ENCODE measurements at regions not wholly inside any gene's neighbourhood (a gene's known extent, or its start where the extent isn't known, plus 50 kb on each side); places are given as distances from the start of the nearest gene placed in this dataset.
A peak's percentile ranks its signal among the peaks of the same experiment; 100 is the strongest.

- peak; percentile 56; the same call in 1 of the 2 replicates for TF ChIP-seq ZMYM3 (CRISPR knock-in tag; IDR thresholded peaks at IDR 0.05)
- peak; percentile 81 for TF ChIP-seq FOXA3 (CRISPR knock-in tag; IDR thresholded peaks at IDR 0.05)
- no peak for TF ChIP-seq ZBTB44 (CRISPR knock-in tag; IDR thresholded peaks at IDR 0.05)
- TF ChIP-seq PRDM10 (CRISPR knock-in tag; IDR thresholded peaks at IDR 0.05; ENCODE audit: low read depth) = peak; percentile 61; the same call in 1 of the 2 replicates
- TF ChIP-seq KDM4B (CRISPR knock-in tag; IDR thresholded peaks at IDR 0.05) = no peak
- peak; percentile 23; the same call in 1 of the 2 replicates for TF ChIP-seq MIXL1 (CRISPR knock-in tag; IDR thresholded peaks at IDR 0.05)
- TF ChIP-seq ZNF124 (CRISPR knock-in tag; IDR thresholded peaks at IDR 0.05) = 0 out of 2 replicates have a peak, but pooled peaks have one; percentile 50
- no peak for TF ChIP-seq RBM39 (IDR thresholded peaks at IDR 0.05; ENCODE audit: low read depth, low read length, poor library complexity, severe bottlenecking)
- no peak for TF ChIP-seq LCORL (IDR thresholded peaks at IDR 0.05)
- no peak for TF ChIP-seq LCORL (CRISPR knock-in tag; IDR thresholded peaks at IDR 0.05)
- peak; percentile 44; the same call in 1 of the 2 replicates for TF ChIP-seq UBTF (CRISPR knock-in tag; IDR thresholded peaks at IDR 0.05)
These were observed 159.6 kb upstream of the MPHOSPH6 start (continued) for GRCh38 chr16:82329504-82330192.
